GM10266 (cell line): ENCODE measurements at regions not wholly inside any gene's neighbourhood (a gene's known extent, or its start where the extent isn't known, plus 50 kb on each side); places are given as distances from the start of the nearest gene placed in this dataset.

Experiments used
- DNase-seq: peaks from one replicate; pipeline ENCODE4 v3.0.0; 2012; ENCODE audit errors: extremely low spot score
- CTCF ChIP-seq: IDR thresholded peaks from 2 replicates; pipeline ENCODE4 v1.5.1; 2012; ENCODE audit warnings: mild to moderate bottlenecking, low read depth; ENCODE audit not compliant: control insufficient read depth, insufficient read depth; ENCODE audit errors: missing control alignments

- no peak for DNase-seq
- no peak for TF ChIP-seq CTCF
Measured at GRCh38 chr6:145142958-145143357, 592.4 kb downstream of the EPM2A start.

- DNase-seq: no peak
- TF ChIP-seq CTCF: no peak
Measured at GRCh38 chr6:145143379-145143778, 591.9 kb downstream of the EPM2A start.

DNA sequence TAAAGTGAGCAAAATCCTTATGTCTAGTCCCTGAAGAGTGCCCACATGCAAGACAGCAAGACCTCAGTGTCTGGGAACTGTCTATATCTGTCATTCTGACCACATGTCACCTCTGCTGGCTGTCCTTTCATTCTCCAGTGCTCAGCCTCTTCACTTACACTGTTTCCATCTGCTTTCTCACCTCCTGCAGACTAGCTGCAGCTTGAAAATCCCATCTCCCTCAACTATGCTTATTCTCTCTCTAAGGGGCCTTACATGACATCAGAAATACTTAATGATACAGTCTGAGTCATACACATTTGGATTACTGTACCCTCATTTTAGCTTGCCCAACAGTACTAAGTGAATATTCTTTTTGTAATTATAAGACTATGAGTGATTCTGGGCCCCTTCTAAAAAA is 587.8 kb downstream of the EPM2A start:
- no peak for TF ChIP-seq CTCF
- DNase-seq: no peak

GRCh38 chr6:145147981-145148749 is 587.2 kb downstream of the EPM2A start:
- no peak for DNase-seq
- no peak for TF ChIP-seq CTCF

- no peak for DNase-seq
- no peak for TF ChIP-seq CTCF
Measured at GRCh38 chr6:145148776-145149175, 586.5 kb downstream of the EPM2A start.

DNA sequence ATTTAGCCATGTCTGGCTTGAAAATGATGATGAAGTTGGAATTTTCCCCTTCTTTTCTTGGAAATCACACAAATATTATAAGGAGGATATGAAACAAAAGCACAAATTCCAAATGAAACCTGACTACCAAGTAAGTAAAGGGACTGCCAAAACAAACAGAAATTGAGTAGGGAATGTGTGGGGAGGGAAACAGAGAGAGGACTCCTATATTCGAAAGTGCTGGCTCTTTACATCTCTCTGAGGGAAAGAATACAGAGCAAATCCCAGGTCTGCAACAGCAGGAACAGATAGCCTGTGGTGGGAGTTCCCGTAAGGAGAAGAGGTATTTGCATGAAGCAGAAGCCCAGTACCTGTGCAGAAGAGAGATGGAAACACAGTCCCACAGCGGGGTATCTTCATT is 583.7 kb downstream of the EPM2A start:
- TF ChIP-seq CTCF: no peak
- DNase-seq: no peak

DNA sequence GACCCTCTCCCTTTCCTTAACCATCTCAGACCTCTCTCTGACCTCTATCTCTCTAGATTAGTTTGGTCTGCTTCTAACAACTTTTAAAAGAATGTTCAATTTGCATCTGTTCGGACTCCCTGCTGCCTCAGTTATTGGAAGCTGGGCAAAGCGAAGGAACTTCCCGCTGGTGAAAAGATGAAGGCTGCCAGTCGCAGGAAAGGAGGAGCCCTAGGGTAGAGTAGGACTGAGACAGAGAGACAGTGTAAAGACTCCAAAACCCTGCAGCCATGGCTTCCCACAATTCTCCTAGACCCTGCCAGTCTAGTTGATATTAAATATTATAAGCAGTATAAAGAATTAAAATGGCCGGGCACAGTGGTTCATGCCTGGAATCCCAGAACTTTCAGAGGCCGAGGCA is 581.8 kb downstream of the EPM2A start:
- no peak for TF ChIP-seq CTCF
- no peak for DNase-seq
